Epithelial cell of esophagus (primary cell): ENCODE measurements at regions not wholly inside any gene's neighbourhood (a gene's known extent, or its start where the extent isn't known, plus 50 kb on each side); places are given as distances from the start of the nearest gene placed in this dataset.

Source experiments
- DNase-seq: peaks from one replicate; pipeline ENCODE4 v3.0.0; 2010; ENCODE audit warnings: low read depth
- H3K4me3 ChIP-seq: 2 replicates; pipeline ENCODE4 v1.5.1; 2011; ENCODE audit warnings: mild to moderate bottlenecking, low read length, control low read depth
- CTCF ChIP-seq: IDR thresholded peaks from 2 replicates; pipeline ENCODE4 v1.5.1; 2011; ENCODE audit warnings: low read depth, mild to moderate bottlenecking, low read length, control low read depth, inconsistent platforms; ENCODE audit not compliant: insufficient read depth; ENCODE audit errors: missing control alignments

- no peak for TF ChIP-seq CTCF
- DNase-seq = peak; percentile 21
- no peak overlapping the region for H3K4me3 ChIP-seq
Measured at GRCh38 chr3:96491023-96491422, 323.4 kb upstream of the EPHA6 start.

GRCh38 chr3:96491868-96492267, 322.5 kb upstream of the EPHA6 start:
- no peak overlapping the region for H3K4me3 ChIP-seq
- TF ChIP-seq CTCF = no peak
- no peak for DNase-seq

- TF ChIP-seq CTCF = no peak
- H3K4me3 ChIP-seq = no peak overlapping the region
- DNase-seq = peak; percentile 1
Measured at GRCh38 chr3:96510334-96510733, 304.1 kb upstream of the EPHA6 start.

- no peak for TF ChIP-seq CTCF
- H3K4me3 ChIP-seq = no peak overlapping the region
- no peak for DNase-seq
Measured at GRCh38 chr3:96537165-96537564, 277.2 kb upstream of the EPHA6 start.

GRCh38 chr3:96538186-96538585, 276.2 kb upstream of the EPHA6 start:
- TF ChIP-seq CTCF = no peak
- no peak for DNase-seq
- H3K4me3 ChIP-seq = no peak overlapping the region

GRCh38 chr3:96548073-96548472, 266.3 kb upstream of the EPHA6 start:
- H3K4me3 ChIP-seq = no peak overlapping the region
- TF ChIP-seq CTCF = no peak
- no peak for DNase-seq

GRCh38 chr3:96576935-96577334, 237.5 kb upstream of the EPHA6 start:
- no peak overlapping the region for H3K4me3 ChIP-seq
- no peak for TF ChIP-seq CTCF
- no peak for DNase-seq
